IPS-18c (cell line): ENCODE measurements at regions not wholly inside any gene's neighbourhood (a gene's known extent, or its start where the extent isn't known, plus 50 kb on each side); places are given as distances from the start of the nearest gene placed in this dataset.
"Not testable (repeated sequence)": the region's sequence is repeated elsewhere in the genome, so short reads cannot be mapped to it uniquely, and the experiment has no call there.

Experiments used
- H3K4me3 ChIP-seq: 2 replicates; pipeline ENCODE4 v1.7.0; 2013; ENCODE audit warnings: low read depth, mild to moderate bottlenecking, low read length, moderate library complexity; ENCODE audit not compliant: insufficient read depth
- H3K9me3 ChIP-seq: one replicate; pipeline ENCODE4 v1.6.1; 2013; ENCODE audit warnings: mild to moderate bottlenecking, low read length, moderate library complexity; ENCODE audit not compliant: control insufficient read depth, insufficient read depth

DNA sequence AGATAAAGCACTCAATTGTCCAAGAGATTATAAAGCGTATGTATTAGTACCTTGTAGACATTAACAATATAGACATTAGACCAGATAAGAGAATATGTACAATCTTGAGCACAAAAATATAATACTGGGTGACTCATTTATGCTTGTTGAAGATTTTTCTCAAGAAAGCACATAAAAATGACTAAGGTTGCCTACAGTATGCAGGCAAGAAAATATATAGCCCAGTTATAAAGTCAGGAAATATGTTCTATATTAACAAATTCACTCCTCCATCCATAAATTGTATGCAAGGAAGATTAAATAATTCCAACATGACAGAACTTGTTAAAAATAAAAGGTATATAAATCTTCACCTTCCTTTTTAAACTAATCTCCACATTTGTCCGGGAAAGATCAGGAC is 356.4 kb upstream of the SLC39A10 start:
- Histone ChIP-seq H3K4me3 (no peak overlapping the region), H3K9me3 (no peaks in the 10 kb centered on the region)

DNA sequence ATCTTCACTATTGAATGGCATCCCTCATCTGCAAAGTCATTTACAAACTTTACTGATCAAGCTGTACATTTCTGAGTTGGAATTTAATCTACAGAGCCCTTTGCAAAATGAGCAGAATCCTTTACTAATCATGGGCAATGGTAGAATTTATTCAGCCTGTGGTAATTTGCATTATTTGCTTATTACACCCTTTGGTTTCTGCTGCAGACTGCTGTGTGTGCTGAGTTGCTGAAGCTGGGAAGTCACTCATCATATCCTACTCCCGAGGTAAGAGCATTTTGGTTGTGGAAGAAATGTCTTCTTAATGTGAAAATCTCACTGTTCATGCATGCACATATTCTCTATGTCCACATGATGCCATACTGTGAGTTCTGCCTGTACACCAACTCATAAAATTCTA is 357.4 kb upstream of the SLC39A10 start:
- Histone ChIP-seq H3K4me3 (no peak overlapping the region), H3K9me3 (no peaks in the 10 kb centered on the region)

DNA sequence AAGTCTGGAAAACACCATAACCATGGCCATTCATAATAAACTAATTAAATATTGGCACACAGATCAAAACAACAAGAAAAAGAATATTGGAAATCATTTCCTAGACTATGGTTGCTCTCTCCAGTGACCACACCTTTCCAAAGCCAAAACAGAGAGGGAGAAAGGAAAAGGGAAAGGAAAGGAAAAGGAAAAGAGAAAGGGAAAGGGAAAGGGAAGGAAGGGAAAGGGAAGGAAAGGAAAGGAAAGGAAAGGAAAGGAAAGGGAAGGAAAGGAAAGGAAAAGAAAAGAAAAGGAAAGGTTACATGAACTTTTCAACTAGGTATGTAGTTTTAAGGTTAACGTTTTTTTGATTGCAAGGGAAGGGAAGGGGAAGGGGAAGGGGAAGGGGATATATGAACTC is 360.5 kb upstream of the SLC39A10 start:
- Histone ChIP-seq H3K4me3 (no peak overlapping the region), H3K9me3 (no peaks in the 10 kb centered on the region)

DNA sequence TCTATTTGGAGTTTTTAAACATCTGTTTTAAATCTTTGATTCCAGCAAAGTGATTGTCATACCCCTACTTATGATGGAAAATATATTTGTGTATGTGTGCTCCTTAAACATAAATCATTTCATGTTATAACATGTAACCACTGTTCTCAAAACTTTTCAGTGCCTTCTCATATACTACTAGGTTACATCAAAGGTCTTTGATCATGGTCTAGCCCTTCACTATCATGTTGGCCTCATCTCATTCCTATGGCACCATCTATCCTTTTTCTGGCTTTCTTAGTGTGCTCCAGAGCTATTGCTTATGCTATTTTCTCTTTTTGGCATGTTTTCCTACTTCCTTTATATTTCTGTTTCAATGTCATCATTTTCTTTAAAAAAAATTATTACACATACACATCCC is 367.9 kb upstream of the SLC39A10 start:
- H3K4me3 ChIP-seq = no peak overlapping the region

DNA sequence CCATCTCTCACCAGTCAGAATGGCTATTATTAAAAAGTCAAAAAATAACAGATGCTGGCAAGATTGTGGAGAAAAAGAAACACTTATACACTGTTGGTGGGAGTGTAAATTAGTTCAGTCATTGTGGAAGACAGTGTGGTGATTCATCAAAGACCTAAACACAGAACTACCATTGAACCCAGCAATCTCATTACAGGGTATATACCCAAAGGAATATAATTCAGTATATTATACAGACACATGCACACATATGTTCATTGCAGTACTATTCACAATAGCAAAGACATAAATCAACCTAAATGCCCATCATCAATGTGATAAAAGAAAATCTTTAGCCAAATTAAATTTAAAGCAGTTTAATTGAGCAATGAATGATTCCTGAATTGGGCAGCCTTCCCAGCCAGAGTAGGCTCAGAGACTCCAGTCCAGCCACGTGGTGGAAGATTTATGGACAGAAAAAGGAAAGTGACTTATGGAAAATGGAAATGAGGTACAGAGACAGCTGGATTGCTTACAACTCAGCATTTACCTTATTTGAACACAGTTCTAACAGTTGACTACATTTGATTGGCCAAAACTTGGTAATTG is 377.1 kb upstream of the SLC39A10 start:
- Histone ChIP-seq H3K4me3 (no peak overlapping the region), H3K9me3 (no peaks in the 10 kb centered on the region)

More for the DNA sequence above, 367.9 kb upstream of the SLC39A10 start:
- H3K9me3 ChIP-seq = no peaks in the 10 kb centered on the region

GRCh38 chr2:195270466-195271039 is 386.5 kb upstream of the SLC39A10 start:
- Histone ChIP-seq H3K9me3 (peaks cover 4% of the 10 kb centered on the region), H3K4me3 (no peak overlapping the region)

- H3K9me3 ChIP-seq = peaks cover 4% of the 10 kb centered on the region
- no peak overlapping the region for H3K4me3 ChIP-seq
These were observed 387.8 kb upstream of the SLC39A10 start for GRCh38 chr2:195269220-195269619.

GRCh38 chr2:195257979-195258378 is 399.0 kb upstream of the SLC39A10 start:
- H3K9me3 ChIP-seq = no peaks in the 10 kb centered on the region
- no peak overlapping the region for H3K4me3 ChIP-seq

GRCh38 chr2:195252018-195252417 is 405.0 kb upstream of the SLC39A10 start:
- H3K9me3 ChIP-seq = no peaks in the 10 kb centered on the region
- H3K4me3 ChIP-seq = no peak overlapping the region

- H3K4me3 ChIP-seq = no peak overlapping the region
- H3K9me3 ChIP-seq = no peaks in the 10 kb centered on the region
These were observed 405.8 kb upstream of the SLC39A10 start for GRCh38 chr2:195251214-195251613.

DNA sequence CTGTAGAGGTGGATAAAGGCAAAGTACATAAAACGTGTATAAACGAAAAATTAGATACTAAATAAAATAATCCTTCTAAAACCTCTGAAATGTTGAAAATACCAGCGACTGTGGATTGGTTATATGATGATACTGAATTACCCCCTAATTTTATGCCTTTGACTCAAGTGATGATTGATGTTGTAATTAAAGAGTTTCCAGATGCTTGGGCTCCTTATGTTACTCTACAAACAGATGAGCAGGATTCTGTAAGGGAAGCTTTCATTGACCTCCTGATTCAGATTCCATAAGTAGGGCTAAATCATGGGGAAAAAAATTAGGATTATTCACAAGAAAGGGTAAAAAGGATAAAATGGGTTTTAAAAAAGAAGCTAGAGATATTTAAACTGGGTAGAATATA is 418.2 kb upstream of the SLC39A10 start:
- H3K4me3 ChIP-seq = no peak overlapping the region
- H3K9me3 ChIP-seq = no peaks in the 10 kb centered on the region

DNA sequence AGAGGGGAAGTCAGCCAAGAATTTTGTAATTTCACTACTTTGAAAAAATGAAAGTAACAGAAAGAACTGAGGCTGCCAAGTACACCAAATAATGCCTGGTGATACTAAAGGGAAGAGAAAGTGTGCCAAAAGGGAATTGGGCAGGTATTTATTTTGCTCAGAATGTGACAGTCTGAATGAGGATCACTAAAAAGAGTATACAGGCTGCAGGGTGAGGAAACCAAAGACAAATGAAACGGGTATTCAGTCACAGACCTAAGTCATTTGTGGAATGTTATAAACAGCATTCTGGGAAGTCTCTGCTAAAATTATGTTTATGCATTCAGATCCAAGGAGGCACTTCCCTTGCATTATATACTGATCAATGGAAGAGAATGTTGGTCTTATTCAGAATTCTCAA is 418.6 kb upstream of the SLC39A10 start:
- no peak overlapping the region for H3K4me3 ChIP-seq

DNA sequence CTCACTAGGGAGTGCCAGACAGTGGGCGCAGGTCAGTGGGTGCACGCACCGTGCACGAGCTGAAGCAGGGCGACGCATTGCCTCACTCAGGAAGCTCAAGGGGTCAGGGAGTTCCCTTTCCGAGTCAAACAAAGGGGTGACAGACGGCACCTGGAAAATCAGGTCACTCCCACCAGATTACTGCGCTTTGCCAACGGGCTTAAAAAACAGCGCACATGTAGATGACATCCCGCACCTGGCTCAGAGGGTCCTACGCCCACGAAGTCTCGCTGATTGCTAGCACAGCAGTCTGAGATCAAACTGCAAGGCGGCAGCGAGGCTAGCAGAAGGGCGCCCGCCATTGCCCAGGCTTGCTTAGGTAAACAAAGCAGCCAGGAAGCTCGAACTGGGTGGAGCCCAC is 428.5 kb upstream of the SLC39A10 start:
- H3K4me3 ChIP-seq, H3K9me3 ChIP-seq: not testable (repeated sequence)

More for the DNA sequence above, 418.6 kb upstream of the SLC39A10 start:
- H3K9me3 ChIP-seq = no peaks in the 10 kb centered on the region

GRCh38 chr2:195214072-195214471 is 443.0 kb upstream of the SLC39A10 start:
- no peak overlapping the region for H3K4me3 ChIP-seq
- no peaks in the 10 kb centered on the region for H3K9me3 ChIP-seq

DNA sequence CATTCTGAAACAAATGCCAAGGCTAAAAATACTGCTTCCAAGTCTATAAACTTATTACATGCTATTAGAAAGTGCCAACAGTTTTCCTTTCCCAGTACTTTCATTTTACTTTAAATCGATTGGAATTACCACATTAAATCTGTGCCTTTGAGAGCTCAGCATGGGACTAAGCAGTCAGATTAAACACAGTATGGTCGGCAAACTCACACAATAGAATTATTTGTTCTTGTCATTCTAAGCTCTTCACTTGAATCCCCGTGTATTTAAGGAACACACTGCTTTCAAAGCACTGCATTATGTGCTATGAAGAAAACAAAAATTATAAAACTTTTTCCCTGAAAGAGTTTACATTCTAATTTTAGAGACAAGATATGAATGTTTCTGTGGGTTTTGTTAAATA is 444.4 kb upstream of the SLC39A10 start:
- Histone ChIP-seq H3K4me3 (no peak overlapping the region), H3K9me3 (no peaks in the 10 kb centered on the region)

DNA sequence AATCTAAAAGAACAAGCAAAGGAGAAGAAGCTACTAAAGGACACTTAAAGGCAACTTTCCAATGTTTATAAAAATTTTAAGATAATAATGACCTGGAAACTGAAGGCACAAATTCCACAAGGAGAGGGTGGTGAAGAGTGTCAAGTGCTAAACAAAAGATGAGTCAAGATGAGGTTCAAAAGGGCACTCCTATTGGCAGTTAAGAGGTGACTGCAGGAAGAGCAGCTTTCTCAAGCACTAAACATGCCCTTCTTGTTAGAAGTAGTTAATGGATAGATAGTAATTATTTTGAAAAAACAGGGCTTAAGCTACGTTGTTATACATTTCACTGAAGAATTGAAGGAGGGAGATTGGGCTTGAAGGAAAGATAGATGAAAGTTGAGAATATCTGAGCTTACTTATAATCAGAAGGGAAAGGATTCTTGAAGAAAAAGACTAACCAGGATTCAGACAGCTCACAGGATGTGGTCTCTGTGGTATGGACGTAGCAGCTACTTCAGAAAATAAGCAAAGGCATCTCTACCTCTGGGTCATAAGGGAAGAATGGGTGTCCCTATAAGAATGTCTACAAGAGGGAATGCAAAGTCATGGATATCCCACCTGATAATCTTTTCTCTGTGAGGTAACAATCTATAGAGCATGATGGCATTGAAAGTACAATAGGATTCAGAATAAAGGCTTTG is 454.7 kb upstream of the SLC39A10 start:
- Histone ChIP-seq H3K4me3 (no peak overlapping the region), H3K9me3 (no peaks in the 10 kb centered on the region)

DNA sequence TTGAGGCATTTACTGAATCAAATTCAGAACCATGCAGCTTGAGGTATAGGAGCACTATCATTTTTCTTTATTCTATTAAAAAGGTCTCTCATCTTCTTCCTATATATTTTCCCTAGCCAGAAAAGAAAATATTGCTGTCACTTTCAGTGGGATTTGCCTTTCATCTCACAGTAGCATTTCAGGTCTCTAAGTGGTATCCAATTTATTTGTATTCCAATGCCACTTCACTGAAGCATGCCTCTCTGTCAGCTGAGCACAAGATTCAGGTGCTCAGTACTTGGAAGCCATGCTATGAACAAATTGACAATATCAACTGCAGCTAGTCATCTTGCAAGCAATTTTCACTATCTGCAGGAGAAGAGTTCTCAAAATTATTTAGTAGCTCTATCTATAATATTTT is 457.2 kb upstream of the SLC39A10 start:
- Histone ChIP-seq H3K9me3 (no peaks in the 10 kb centered on the region), H3K4me3 (no peak overlapping the region)

DNA sequence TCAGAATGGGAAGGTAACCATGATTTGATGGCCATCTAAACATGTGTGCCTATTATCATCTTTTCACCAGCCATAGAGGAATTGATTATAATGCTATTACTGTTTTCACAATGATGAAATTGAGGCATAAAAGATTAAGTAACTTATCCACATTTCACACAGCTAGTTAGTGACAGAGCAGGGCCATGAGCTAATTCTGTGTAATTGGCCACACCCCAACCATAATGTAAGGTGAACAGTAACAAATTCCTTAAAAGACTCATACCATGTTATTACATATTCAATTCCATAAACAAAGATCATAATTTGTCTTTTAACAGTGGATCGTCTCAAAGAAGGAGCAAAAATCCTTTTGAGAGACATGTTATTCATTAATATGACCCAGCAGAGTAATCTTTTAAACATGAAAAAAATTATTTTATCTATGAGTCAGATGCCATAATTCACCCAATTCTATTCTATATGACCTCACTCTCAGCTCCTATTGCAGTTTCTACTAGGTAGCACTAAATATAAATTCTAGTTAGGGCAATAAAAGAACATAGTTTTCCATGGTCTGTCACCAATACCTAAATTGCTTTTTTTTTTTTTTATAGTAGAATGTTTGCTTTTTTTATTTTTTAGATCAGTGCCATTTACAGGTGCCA is 475.8 kb upstream of the SLC39A10 start:
- no peak overlapping the region for H3K4me3 ChIP-seq
- no peaks in the 10 kb centered on the region for H3K9me3 ChIP-seq
